ENCODE measurements at regions not wholly inside any gene's neighbourhood (a gene's known extent, or its start where the extent isn't known, plus 50 kb on each side); places are given as distances from the start of the nearest gene placed in this dataset.

DNA sequence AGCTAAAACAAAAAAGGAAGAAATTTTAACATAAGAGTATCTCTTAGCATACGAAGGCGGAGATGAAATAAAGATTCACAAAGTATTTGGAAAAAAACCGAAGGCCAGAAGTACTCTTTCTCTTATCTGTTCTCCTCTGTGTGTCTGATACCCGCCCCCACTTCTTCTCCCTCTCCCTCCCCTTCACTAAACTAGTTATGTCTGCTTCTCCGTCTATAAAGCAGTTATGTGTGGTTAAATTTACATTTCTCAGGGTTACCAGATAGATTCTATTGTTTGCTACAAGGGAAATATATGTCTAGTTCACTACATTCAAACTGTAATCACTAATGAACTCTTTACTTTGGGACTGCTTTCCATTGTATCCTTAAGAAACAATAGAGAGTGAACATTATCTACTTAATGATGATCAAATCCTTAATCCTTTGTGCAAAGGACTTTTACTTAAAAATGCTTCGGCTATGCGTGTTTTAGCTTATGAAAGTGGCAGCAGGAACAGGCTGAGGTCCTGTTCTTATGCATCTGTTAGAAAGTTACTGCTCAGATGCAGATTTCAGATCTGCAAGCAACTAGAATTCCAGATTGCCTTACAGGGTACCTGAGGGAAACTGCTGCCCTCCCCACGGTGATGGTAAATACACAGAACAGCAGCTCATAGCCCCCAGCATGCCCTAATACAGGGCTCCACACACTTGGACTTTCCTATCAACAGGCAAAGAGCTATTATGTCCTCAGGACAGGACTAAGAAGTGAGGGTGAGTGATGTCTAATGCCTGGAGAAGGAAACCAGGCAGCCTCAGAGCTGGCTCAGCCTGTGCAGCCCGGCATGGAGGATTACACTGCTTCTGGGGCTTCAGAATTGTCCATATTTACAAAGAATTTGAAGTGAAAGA, 273.3 kb downstream of the FZD1 start:
- no peak for DNase-seq

DNA sequence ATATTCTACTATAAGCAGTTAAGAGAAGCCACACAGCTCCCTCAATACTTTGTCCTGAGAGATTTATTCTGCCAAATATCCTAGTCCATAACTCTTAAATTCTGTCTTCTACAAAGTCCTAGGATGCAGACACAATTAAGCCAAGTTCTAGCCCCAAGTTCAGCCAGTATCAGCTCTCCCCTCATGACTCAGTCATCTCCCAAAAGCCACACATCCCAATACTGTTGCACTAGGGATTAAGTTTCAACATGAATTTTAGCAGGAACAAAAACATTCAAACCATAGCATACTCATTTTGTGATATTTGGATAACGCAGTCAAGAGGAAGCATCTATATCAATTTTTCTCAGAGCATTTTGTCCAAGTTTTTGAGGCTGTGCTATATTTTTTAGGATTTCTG, 277.4 kb downstream of the FZD1 start:
- no peak for DNase-seq

DNA sequence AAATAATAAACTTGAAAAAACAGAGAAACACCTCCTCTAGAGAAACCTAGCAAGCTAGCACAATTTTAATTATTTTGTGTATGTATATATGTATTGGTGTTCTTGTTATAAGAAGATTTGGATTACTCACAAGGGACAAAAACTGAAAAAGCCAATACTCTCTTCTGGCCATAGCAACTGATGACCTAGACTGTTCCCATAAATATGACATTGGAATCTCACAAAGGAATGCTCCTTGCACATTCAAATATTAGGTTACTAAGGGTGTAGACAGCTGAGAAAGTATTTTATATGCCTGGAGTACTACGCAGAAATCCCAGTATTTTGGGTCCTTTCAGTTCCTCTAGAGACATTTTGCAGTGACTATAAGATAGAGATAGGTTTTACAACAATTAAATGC, 279.4 kb downstream of the FZD1 start:
- DNase-seq, result no peak

DNA sequence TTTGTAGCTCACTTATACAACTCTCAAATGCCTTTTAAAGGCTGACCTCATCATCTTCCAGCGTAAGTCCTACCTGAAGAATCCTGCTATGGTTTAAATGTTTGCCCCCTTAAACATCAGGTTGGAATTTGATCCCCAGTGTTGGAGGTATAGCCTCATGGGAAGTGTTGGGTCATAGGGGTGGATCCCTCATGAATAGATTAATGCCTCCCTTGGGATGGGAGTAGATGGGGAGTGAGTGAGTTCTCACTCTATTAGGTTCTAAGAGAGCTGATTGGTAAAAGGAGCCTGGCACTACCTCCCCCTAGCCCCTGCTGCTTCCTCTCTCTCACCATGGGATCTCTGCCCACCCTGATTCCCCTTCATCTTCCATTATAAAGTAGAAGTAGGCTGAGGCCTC, 285.6 kb downstream of the FZD1 start:
- no peak for DNase-seq

DNA sequence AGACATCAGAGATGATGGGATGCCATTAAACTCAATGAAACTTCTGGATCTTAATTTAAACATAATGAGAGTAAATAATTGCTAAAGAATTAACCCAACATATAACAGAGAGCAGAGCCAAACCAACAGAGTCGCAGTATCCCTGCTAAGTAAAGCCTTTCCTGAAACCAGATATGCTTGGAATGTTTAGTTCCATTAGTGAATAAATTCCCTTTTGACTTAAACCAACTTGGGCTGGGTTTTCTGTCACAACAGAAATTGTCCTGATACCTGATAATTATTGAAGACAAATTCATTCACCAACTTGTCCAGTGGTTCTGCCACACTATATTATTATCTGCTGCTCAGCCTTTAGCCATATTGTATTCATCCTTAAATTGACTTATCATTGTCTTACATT, 286.7 kb downstream of the FZD1 start:
- DNase-seq, result no peak

DNA sequence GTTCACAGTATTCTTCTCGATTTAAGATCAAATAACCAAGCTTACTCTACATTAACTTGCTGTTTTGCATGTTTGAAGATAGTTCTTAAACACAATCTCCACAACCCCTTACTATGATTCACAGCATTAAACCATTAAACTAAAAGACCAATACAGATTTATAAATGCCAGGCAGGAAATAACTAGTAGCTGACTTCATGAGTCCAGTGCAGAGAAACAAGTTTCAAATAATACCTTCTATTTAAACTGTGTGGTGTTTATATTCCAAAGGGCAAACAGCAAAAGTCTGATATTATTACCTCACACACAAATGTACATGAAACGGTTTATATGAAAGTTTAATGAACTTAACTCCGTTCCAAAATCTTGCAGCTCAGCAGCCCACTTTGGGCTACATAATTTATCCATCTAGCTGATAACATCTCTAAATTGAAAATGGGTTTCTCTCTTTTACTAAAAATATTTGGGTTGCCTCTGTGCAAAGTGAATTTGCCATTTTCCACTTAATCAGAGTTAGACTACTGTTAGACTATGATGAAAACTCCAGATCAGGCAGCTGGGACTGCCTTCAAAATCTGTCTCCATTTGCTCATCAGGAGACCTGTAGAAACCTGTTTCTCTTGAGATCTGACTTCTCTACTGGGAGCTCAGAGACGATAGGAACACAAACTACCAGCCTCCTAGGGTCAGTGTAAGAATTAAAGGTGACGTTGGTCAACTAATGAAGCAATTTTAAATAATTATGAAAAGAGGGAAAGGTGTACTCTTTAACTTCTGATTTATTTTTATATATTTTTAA, 287.3 kb downstream of the FZD1 start:
- no peak for DNase-seq

DNA sequence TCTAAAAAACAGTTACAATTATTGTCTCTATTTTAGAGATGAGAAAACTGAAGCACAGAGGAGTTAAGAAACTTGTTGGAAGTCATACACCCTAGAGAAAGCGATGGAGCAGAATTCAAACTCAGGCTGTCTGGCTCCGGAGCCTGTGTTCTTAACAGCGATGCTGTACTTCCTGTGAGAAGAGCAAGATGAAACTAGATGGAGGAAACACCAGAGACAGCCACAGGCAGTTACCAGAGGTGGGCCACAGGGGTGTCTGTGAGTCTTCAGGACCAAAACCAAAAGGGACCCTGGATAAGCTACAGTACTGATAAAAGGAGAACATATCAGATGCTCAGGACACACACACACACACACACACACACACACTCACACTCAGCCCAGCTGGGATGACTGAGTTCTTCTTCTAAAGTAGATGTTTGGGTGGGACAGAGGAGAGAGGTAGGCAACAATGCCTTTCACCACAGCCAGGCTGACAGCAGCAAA, 289.2 kb downstream of the FZD1 start:
- DNase-seq, result no peak

DNA sequence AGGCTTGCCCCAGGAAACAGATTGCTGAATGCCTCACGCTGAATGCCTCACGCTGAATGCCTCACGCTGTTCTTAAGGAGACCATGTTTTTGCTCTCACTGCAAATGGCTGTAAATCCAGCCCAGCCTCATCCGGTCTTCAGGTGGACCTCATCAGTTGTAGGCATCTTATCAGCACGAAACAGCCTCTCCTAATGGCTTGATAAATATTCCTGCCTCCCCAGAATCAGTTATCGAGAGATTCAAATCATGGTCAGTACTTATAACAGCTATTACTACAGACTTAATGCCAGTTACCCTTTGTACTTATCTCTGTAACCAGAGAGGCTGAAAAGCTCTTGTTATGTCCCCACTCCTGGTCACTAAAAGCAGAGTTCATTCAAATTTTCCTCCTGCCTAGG, 290.6 kb downstream of the FZD1 start:
- no peak for DNase-seq

DNA sequence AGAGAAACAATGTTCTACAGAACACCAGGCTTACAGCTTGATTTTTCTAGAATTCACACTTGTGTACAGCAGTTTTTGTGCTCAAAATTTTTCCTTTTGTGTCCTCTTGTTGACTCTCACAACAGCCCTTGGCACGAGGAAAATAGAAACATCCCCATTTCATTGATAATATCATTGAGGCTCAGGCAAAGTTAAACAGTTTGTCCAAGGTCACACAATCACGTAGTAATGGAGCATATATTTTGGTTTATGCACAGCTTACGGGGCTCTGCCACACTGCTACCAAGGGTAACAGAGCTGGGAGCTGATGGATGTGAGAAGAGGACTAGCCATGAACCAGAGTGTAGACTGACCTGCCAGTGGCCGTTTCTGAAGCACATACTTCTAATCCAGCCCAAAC, 292.0 kb downstream of the FZD1 start:
- DNase-seq, result no peak

DNA sequence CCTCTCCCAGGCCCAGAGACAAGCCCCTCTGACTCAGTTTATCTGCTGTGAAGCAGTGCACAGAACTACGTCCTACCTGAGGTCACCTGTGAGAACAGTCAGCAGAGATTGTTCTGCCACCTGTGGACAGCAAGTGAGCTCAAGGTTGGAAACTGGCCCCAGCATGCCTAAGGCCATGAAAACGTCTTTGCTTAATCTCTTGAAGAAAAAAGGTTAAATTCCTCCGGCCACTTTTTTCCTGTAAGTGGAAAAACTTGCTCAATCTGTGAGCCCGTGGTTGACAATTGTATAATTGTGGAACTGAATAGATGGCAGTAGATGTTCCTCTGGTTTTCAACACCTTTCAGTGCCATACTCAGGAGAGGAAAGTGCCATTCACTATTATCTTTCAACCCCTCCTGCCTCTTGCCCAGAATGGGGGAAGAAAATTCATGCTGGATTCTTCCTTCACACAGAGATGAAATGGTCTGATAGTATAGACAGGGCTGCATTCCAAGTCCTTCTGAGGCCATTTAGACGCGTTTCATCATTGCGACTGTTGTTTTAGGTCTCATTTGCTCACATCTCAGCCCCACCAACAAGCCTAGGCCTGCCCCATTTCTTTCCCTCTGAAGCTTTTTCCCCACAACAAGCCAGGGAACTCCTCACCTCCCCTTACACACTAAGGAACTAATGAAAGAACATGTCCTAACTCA, 292.9 kb downstream of the FZD1 start:
- no peak for DNase-seq

DNA sequence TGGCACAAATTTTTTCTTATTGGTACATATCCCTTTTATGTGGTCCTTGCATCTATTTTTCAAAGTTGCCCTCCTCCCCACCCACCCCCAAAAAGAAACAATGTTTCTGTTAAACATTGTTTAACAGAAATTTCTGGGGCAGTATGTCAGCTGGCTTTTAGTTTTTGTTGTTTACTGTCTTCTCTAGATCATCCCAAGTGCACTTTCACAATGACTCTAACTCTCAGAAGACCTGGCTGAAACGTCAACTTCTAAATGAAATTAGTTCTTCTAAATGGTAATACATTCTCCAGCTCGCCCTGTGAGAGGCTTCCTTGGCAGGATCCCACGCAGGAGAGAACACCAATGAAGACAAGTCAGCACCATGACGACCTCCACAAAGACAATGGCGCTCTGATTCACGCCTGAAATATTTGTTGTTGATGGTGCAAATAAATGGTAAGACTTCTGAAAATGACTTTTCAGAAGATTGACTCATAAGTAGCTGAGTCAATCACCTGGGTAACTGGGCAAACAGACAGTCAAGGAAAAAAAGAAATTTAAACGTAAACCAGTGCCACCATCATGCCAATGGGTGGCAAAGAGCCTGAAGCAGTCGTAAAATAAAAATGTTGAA, 293.7 kb downstream of the FZD1 start:
- DNase-seq, result no peak

DNA sequence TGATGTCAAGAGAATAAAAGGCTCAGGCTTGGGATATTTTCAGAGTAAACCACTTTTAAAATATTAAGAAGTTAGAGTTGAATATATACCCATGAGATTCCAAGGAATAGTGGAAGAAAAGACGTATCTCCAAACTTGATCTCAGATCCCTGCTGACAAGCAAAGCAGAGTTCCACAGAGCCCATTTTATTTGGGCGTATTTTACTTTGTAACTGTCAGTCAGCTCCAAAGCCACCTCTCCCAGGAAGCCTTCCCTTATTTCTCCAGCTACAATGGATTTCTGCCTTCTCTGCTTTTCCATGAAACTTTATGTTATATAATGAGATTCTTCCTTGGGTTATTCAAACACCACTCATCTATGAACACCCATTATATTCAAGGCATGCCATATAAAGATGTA, 295.7 kb downstream of the FZD1 start:
- no peak for DNase-seq

DNA sequence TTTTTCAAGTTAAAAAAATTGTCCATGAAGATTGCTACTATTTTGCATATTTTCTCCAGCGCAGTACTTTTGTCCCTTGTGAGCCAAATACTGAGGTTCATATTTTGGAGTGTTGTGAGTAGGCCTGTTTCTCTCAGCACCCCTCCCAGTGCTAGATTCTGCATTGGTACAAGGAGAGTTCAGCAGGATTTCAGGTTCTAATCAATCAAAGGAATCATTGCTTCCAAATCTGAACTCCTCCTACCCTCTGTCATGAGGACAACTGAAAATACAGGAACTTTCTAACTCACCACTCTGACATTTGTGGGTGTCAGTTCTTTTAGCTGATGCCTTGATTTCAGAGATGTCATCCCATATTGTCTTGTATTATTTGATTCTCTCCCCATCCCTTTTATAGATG, 299.9 kb downstream of the FZD1 start:
- DNase-seq, result no peak

DNA sequence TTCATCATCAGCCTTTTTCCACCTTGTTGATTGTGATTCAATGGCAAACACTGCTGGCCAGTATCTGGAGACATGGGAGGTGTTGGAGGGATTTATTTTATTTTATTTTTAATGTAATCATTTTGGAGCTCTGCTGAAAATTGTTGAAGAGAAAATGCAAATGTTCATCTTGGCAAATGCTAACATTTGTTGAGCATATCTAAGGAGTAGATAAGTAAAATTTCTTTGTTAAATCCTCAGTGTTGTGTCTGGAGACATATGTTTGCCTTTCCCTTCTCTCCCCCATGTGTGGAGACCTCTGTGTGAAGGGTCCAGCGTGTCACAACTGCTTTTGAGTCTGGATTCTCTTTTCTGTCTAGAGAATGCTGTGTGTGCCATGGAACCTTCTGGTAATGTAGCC, 300.3 kb downstream of the FZD1 start:
- DNase-seq, result no peak

DNA sequence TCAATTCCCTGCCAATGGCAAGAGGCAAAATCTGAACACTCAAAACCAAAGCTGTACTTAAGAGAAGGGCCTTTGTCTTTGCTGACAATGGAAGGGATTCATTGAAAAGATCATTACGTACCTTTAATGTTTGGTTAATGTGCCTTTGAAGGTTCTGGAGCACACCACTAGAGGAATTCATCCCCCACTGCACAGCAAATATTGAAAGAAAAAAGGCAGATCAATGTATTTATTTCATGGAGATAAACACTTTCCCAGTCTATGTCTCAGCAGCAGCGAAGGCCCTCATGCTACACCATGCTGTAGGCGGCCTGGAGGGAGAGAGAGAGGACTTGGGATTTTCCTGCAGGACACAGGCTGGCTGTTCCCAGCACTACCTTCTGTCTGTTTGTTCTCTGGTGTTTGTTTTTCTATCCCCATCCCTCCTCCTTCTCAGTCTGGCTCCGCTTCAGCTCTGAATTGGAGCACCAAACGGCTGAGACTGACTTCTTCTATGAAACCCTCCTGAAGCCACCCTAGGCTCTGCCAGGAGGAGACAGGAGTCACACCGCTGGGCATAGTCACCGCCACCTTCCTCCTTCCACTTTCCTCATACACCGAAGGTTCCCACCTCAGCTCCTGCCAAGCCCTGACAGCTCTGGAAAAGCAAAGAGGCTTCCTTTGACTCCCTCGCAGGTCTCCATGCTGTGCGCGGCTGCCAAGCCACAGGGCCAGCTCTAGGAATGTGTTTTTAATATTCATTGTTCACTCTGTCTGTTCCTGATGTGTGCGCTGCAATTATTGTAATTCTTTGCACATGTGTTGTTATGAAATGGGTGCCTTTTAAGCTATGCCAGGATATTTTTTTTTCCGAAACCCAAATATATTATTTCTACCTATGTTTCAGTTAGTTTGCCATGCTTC, 301.5 kb downstream of the FZD1 start:
- DNase-seq, result no peak

DNA sequence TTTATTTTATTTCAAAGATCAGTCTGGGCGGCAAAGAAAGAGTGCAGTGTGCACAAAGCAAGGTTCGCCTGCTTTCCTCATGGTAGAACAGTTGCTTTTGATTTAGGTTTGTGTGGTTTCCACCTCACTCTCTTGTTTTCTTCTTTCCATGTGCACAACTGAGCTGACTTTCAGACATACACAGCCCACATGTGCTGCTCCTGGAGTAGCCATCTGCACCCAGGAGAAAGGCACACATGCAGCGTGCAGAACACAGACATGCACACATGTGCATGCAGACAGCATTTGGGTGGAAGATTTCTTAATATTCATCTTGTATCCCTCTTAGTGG, 302.1 kb downstream of the FZD1 start:
- DNase-seq, result no peak

DNA sequence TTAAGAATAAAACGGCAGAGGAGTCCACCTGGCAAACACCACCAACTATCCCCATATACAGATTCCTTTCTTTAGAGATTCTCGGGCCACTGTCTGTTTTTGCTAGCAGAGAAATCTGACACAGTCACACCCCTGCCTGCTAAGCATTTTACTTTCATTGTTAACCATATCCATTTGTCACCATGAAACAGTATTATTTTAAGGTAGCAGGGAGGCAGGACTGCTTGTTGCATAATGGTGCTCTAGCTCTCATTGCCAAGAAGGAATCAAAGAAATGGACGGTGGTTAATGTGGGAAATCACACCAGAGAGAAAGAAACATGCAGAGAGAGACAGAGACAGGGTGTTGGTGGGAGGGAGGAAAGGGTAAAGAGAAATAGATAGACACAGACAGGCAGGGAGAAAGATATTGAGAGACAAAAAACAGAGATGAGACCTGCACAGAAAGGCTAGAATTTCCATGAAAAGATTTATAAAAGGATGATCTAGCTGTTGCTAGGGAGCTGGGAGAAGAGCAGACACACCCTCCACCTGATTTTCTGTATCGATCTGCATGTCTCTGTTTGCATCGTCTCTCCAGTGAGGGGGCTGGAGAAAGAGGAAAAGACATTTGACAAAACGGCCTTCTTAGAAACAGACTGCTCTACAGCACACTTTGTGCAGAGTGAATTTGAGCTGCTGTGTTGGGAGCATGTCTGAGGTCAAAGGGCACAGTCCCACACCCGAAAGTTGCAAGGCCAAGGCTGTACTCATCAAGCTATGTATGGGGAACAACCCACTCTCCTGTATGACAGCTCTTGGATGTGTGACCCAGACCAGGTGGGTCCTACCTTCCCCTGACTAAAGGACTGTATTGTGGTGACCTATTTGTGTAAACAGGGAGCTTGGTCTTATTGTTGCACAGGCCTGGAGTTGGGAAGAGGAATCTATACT, 303.1 kb downstream of the FZD1 start:
- no peak for DNase-seq

DNA sequence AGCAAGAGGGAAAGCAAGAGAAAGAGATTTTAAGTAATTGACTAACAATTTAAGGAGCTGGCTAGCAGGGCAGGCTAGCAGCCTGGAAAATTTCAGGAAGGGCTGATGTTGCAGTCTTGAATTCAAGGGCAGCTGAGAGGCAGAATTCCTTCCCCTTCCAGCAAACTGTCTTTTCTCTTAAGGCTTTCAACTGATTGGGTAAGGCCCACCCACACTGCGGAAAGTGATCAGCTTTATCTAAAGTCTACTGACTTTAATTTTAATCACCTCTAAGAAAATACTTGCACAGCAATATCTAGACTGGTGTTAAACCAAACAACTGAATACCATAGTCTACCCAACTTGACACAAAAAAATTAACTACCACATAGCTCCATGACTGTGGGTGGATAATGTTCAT, 303.9 kb downstream of the FZD1 start:
- no peak for DNase-seq

DNA sequence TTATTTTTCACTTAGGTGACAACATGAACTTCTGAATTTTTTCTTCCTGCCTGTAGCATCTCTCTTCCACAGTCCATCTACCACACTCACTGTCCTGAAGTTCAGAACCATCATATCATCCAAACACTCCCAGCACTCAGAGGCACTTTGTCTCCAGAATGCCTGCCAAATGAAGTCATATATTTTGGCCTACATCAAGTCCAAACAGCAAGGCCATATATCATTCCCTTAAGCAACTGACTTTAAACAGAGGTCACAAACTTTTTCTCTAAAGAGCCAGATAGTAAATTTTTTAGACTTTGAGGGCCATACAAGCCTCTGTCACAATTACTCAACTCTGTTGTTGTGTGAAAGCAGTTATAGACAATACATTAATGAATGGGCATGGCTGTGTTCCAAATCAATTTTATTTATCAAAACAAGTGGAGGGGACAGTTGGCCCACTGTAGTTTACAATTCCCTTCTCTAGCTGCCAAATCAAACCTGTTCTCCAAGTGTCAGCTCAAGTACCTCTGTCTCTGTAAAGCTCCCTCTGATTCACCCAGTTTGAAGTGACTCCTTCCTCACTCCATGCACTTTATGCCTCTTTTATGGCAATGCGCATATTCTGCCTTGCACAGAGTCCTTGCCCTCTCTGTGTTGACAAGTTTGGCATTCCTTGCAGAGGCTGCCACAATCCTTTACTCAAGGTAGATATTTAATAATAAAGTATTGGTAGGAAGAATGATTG, 305.7 kb downstream of the FZD1 start:
- DNase-seq, result no peak

DNA sequence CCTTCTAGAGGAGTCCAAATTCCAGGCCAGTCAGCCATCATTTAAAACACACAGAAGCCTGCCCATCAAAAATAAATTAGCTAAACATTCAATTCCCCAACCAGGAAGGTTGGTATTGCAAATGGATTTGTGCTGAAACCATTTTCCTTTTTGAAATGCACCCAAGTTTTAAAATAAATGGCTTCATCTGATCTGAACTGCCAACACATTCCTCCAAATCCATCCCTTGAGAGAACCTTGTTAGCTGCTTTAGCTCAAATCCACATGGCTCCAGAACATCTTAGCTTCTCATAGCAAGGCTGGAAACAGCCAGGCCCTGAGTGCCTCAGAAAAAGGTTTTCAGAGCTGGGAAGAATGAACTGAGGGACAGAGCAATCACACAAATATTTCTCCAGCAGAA, 306.3 kb downstream of the FZD1 start:
- no peak for DNase-seq
